Astrocyte of the cerebellum (primary cell): ENCODE measurements at regions not wholly inside any gene's neighbourhood (a gene's known extent, or its start where the extent isn't known, plus 50 kb on each side); places are given as distances from the start of the nearest gene placed in this dataset.

Source experiments
- DNase-seq: peaks from one replicate; pipeline ENCODE4 v3.0.0-alpha.2; 2011; ENCODE audit warnings: low read depth
- H3K4me3 ChIP-seq: 2 replicates; pipeline ENCODE4 v1.5.1; 2011; ENCODE audit warnings: mild to moderate bottlenecking, low read depth, low read length, moderate library complexity
- in situ Hi-C: cut with HindIII; loops from 2 replicates; pipeline ENCODE4 v1.10.0; 2017; ENCODE audit warnings: low sequenced_read_pairs
- TF ChIP-seq, protein P1 (sequence below): IDR thresholded peaks from 2 replicates; pipeline ENCODE4 v1.5.1; 2012; ENCODE audit warnings: low read length, low read depth, moderate library complexity, mild to moderate bottlenecking; ENCODE audit errors: missing control alignments

DNA sequence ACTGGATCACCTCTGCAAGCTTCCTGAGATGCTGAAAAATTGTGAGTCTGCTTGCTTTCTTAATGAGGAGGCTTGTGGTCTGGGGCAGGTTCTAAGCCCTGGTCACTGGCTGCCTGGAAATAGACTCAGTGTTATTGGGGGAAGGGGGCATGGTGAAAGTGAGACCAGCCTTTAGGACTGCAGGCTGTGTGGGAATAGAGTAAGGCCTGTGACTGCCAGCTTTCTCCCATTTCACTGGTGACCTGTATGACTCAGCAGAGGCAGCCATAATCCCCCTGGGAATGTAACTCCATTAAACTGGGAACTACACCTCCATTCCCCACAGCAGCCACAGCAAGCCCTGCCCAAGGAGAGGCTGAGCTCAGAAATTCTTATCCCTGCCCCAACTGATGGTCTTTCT, 55.9 kb upstream of the IL15 start:
- in situ Hi-C loops: no loop called here
- no peak for DNase-seq
- TF ChIP-seq, protein P1, sequence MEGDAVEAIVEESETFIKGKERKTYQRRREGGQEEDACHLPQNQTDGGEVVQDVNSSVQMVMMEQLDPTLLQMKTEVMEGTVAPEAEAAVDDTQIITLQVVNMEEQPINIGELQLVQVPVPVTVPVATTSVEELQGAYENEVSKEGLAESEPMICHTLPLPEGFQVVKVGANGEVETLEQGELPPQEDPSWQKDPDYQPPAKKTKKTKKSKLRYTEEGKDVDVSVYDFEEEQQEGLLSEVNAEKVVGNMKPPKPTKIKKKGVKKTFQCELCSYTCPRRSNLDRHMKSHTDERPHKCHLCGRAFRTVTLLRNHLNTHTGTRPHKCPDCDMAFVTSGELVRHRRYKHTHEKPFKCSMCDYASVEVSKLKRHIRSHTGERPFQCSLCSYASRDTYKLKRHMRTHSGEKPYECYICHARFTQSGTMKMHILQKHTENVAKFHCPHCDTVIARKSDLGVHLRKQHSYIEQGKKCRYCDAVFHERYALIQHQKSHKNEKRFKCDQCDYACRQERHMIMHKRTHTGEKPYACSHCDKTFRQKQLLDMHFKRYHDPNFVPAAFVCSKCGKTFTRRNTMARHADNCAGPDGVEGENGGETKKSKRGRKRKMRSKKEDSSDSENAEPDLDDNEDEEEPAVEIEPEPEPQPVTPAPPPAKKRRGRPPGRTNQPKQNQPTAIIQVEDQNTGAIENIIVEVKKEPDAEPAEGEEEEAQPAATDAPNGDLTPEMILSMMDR: no peak
- no peak overlapping the region for H3K4me3 ChIP-seq
